Esophagus muscularis mucosa (tissue), 4 donors: ENCODE measurements at regions not wholly inside any gene's neighbourhood (a gene's known extent, or its start where the extent isn't known, plus 50 kb on each side); places are given as distances from the start of the nearest gene placed in this dataset.

Experiments used
- DNase-seq: peaks from one replicate; pipeline ENCODE4 v3.0.0-alpha.2; 2017; ENCODE audit errors: extremely low spot score
- H3K27ac ChIP-seq, 4 donors: fragments of 200-600 bp; sonication (generic); replicated peaks in 1 of 4; 1 replicate in 3 of 4; 2 replicates in 1 of 4; pipeline ENCODE4 v1.5.1; 2016 to 2019; ENCODE audit warnings: mild to moderate bottlenecking in 1 of 4
- H3K27me3 ChIP-seq, 4 donors: fragments of 200-600 bp; sonication (generic); one replicate each; pipeline versions ENCODE4 v1.5.1 to v1.6.0; 2016 to 2019
- H3K36me3 ChIP-seq, 4 donors: fragments of 200-600 bp; sonication (generic); one replicate each; pipeline ENCODE4 v1.5.1; 2016 to 2019
- H3K4me1 ChIP-seq, 4 donors: fragments of 200-600 bp; sonication (generic); one replicate each; pipeline ENCODE4 v1.5.1; 2016 to 2019
- H3K4me3 ChIP-seq, 4 donors: fragments of 200-600 bp; sonication (generic); 1 replicate in 2 of 4; 2 replicates in 2 of 4; pipeline ENCODE4 v1.5.1; 2016 to 2019; ENCODE audit warnings: mild to moderate bottlenecking in 4 of 4, moderate library complexity in 1 of 4
- H3K9me3 ChIP-seq, 4 donors: fragments of 200-600 bp; sonication (generic); 1 replicate in 3 of 4; 2 replicates in 1 of 4; pipeline ENCODE4 v1.5.1; 2016 to 2019
- EP300 ChIP-seq: sonication (generic); formaldehyde crosslinking; IDR thresholded peaks from one replicate; pipeline ENCODE4 v1.6.1; 2017; ENCODE audit warnings: antibody characterized with exemption
- POLR2A ChIP-seq: fragments of 450-650 bp; IDR thresholded peaks from one replicate; pipeline ENCODE4 v1.6.1; 2017; ENCODE audit warnings: antibody characterized with exemption, moderate library complexity, mild to moderate bottlenecking, low read depth
- POLR2AphosphoS5 ChIP-seq, 2 donors: sonication (generic); formaldehyde crosslinking; IDR thresholded peaks; one replicate each; pipeline ENCODE4 v1.6.1; 2017; ENCODE audit warnings: antibody characterized with exemption in 2 of 2
- WGBS: methylation state at CpG from one replicate; pipeline ENCODE4 v1.1.5; 2018; 5-methylcytosine and 5-hydroxymethylcytosine counted together
- intact Hi-C: fragments of 100-400 bp; cut with DNase I; formaldehyde crosslinking; loops from one replicate; pipeline ENCODE4 v1.15.1; 2023
- TF ChIP-seq, protein P1 (sequence below), 3 experiments: fragments of 200-600 bp in 2 of 3; fragments of 450-650 bp in 1 of 3; sonication (generic) in 2 of 3; IDR thresholded peaks; one replicate each; pipeline ENCODE4 v1.5.1; 2017 to 2019; ENCODE audit warnings: antibody characterized with exemption in 3 of 3, mild to moderate bottlenecking in 2 of 3, moderate library complexity in 1 of 3

DNA sequence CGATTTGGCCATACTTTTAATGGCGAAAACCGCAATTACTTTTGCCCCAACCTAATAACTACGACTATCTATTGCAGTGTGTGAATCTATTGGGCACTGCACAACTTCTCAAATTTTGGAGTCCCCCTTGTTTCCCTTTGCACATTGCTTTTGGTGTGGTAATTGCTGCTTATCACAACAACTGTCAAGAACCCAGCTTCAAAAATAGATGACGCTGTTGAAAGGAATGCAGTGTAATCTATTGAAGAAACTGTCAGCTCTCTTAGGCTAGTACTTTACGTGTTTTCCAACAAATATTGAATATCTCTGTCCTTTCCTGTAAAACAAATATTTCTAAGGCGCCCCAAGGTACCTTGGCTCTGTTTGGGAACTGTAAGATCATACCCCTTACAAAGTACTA lies 222.8 kb upstream of the UBE2E2 start:
- TF ChIP-seq, protein P1, sequence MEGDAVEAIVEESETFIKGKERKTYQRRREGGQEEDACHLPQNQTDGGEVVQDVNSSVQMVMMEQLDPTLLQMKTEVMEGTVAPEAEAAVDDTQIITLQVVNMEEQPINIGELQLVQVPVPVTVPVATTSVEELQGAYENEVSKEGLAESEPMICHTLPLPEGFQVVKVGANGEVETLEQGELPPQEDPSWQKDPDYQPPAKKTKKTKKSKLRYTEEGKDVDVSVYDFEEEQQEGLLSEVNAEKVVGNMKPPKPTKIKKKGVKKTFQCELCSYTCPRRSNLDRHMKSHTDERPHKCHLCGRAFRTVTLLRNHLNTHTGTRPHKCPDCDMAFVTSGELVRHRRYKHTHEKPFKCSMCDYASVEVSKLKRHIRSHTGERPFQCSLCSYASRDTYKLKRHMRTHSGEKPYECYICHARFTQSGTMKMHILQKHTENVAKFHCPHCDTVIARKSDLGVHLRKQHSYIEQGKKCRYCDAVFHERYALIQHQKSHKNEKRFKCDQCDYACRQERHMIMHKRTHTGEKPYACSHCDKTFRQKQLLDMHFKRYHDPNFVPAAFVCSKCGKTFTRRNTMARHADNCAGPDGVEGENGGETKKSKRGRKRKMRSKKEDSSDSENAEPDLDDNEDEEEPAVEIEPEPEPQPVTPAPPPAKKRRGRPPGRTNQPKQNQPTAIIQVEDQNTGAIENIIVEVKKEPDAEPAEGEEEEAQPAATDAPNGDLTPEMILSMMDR (IDR thresholded peaks at IDR 0.05), result no peak
- TF ChIP-seq EP300, result no peak
- no peak for TF ChIP-seq POLR2AphosphoS5 (IDR thresholded peaks at IDR 0.05)
- no peak for TF ChIP-seq POLR2A
- no peak overlapping the region for H3K27ac ChIP-seq
- no peaks in the 10 kb centered on the region for H3K27me3 ChIP-seq
- no peaks in the 10 kb centered on the region for H3K4me1 ChIP-seq
- H3K4me3 ChIP-seq, result no peak overlapping the region
- peaks cover 0 to 1% (median under 1%) of the 10 kb centered on the region in 4 donors for H3K9me3 ChIP-seq
- 90% methylated on average over 7 of the region's 7 CpGs for WGBS
- no peak for DNase-seq
- intact Hi-C loops, result no loop called here
- H3K36me3 ChIP-seq, result no peaks in the 10 kb centered on the region

DNA sequence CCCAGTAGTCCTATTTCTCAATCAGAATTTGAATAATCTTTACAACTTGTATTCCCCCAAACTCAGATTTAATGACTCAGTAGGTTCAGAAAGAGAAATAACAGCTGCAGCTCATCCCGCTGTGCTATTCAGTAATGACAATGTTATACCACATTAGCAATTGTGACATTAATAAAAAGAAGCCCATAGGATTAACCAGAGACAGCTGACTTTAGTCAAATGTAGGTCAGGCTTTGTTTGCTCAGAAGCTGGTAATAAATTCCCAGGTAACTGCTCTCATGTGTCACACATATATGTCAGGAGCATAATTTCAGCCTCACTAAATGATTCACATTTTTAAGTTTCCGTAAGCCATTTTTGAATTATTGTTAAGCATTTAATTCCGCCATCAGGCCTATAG lies 222.0 kb upstream of the UBE2E2 start:
- no peak for DNase-seq
- WGBS, result 87% methylated on average over 3 of the region's 3 CpGs
- peaks cover 0 to 8% (median 6%) of the 10 kb centered on the region in 4 donors for H3K9me3 ChIP-seq
- H3K36me3 ChIP-seq, result no peaks in the 10 kb centered on the region
- H3K27ac ChIP-seq, result no peak overlapping the region
- no peaks in the 10 kb centered on the region for H3K27me3 ChIP-seq
- intact Hi-C loops, result no loop called here
- H3K4me1 ChIP-seq, result no peaks in the 10 kb centered on the region
- H3K4me3 ChIP-seq, result no peak overlapping the region
- no peak for TF ChIP-seq EP300
- no peak for TF ChIP-seq POLR2A
- TF ChIP-seq, protein P1 (IDR thresholded peaks at IDR 0.05), result no peak
- TF ChIP-seq POLR2AphosphoS5 (IDR thresholded peaks at IDR 0.05), result no peak

DNA sequence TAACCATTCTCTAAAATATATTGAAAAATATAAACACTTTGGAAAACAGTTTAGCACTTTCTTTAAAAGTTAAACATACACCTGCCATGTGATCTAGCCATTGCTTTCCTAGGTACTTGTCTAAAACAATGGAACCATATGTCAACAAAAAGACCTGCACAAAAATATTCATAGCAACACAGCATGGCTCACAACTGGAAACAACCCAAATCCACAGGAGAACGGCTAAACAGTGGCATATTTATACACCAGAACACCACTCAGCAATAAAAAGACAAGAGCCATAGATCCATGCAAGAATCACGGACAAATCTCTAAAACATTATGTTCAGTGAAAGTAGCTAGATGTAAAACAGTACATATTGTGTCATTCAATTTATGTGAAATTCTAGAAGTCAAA lies 221.3 kb upstream of the UBE2E2 start:
- Histone ChIP-seq H3K36me3 (no peaks in the 10 kb centered on the region), H3K27ac (no peak overlapping the region), H3K4me3 (no peak overlapping the region), H3K27me3 (no peaks in the 10 kb centered on the region), H3K4me1 (no peaks in the 10 kb centered on the region), H3K9me3 (peaks cover 0 to 8% (median 6%) of the 10 kb centered on the region in 4 donors)
- no peak for DNase-seq
- 66% methylated on average over 2 of the region's 2 CpGs for WGBS
- TF ChIP-seq POLR2AphosphoS5 (IDR thresholded peaks at IDR 0.05) (no peak), POLR2A (no peak), EP300 (no peak)
- TF ChIP-seq, protein P1 (IDR thresholded peaks at IDR 0.05), result no peak
- intact Hi-C loops, result no loop called here

DNA sequence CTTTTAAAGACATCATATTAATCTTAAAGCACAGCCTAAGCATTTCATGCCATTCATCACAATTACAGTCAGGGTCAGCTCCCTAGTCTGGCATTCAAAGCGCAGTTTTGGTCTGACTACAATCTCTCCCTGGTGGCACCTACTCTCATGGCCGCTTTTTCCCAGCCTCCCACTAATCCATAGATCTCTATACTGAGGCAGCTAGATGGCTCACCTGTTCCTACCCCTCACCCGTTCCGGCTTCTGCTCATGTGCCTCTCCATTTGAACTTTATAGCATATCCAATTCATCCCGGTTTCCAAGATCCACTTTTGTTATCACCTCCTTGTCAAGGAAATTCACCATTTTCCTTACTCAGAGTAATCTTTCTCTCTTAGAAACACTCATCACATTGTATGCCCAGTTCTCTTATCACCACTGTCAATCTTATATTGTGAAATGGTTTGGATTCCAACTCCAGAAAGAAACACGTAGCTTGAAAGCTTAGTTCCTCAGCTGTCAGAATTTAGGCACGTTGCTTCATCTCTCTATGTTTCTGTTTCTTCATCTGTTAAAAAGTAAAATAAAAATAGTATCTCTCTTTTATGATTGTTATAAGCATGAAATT lies 220.0 kb upstream of the UBE2E2 start:
- Histone ChIP-seq H3K27me3 (no peaks in the 10 kb centered on the region), H3K36me3 (no peaks in the 10 kb centered on the region), H3K4me1 (no peaks in the 10 kb centered on the region), H3K9me3 (peaks cover 0 to 8% (median 6%) of the 10 kb centered on the region in 4 donors), H3K27ac (no peak overlapping the region), H3K4me3 (no peak overlapping the region)
- TF ChIP-seq POLR2A (no peak), EP300 (no peak), POLR2AphosphoS5 (IDR thresholded peaks at IDR 0.05) (no peak)
- TF ChIP-seq, protein P1 (IDR thresholded peaks at IDR 0.05), result no peak
- DNase-seq, result no peak
- WGBS, result 84% methylated on average over 7 of the region's 7 CpGs
- intact Hi-C loops, result no loop called here

DNA sequence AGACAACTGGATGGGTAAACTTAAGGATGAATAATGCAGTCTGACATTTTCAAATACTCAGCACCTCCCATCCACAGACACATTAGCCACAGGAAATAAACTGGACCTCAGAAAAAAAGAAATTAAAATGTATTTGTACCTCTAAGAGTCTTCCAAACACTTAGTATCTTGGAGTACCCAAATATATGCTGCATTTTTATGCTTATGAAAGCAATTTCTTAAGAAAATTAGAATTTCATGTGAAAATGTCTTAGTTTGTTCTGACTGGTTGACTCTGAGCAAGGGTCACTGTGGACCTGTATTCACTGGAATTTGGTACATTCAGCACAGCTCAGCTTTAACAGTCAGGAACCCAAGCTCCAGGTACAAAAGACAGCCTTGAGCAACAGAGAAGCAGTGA lies 216.2 kb upstream of the UBE2E2 start:
- no peak overlapping the region for H3K27ac ChIP-seq
- H3K4me1 ChIP-seq, result no peaks in the 10 kb centered on the region
- H3K27me3 ChIP-seq, result no peaks in the 10 kb centered on the region
- no peak overlapping the region for H3K4me3 ChIP-seq
- no peak for DNase-seq
- intact Hi-C loops, result no loop called here
- TF ChIP-seq POLR2AphosphoS5 (IDR thresholded peaks at IDR 0.05), result no peak
- TF ChIP-seq, protein P1 (IDR thresholded peaks at IDR 0.05), result no peak
- TF ChIP-seq EP300, result no peak
- no peak for TF ChIP-seq POLR2A
- no peaks in the 10 kb centered on the region for H3K36me3 ChIP-seq
- peaks cover 0 to 8% (median 6%) of the 10 kb centered on the region in 4 donors for H3K9me3 ChIP-seq
